DOHH2 (cell line): ENCODE measurements at regions not wholly inside any gene's neighbourhood (a gene's known extent, or its start where the extent isn't known, plus 50 kb on each side); places are given as distances from the start of the nearest gene placed in this dataset.

ENCODE experiments used
- H3F3A ChIP-seq: fragments of 200-600 bp; sonication (generic), shearing (Covaris generic); 2 replicates; pipeline ENCODE4 v1.6.0; 2016; ENCODE audit warnings: antibody characterized with exemption, mild to moderate bottlenecking; ENCODE audit not compliant: control insufficient read depth, insufficient read depth
- H3K27ac ChIP-seq: fragments of 200-600 bp; sonication (generic); 2 replicates; pipeline ENCODE4 v1.5.1; 2014; ENCODE audit warnings: low read depth, mild to moderate bottlenecking, low read length, moderate library complexity
- H3K27me3 ChIP-seq: fragments of 200-600 bp; sonication (generic); 2 replicates; pipeline ENCODE4 v1.6.1; 2014; ENCODE audit warnings: mild to moderate bottlenecking, low read length, mixed read lengths; ENCODE audit not compliant: control insufficient read depth
- H3K36me3 ChIP-seq: fragments of 200-600 bp; sonication (generic); 2 replicates; pipeline ENCODE4 v1.6.1; 2014; ENCODE audit warnings: mild to moderate bottlenecking, low read length, moderate library complexity, mixed read lengths; ENCODE audit not compliant: control insufficient read depth
- H3K4me1 ChIP-seq: fragments of 200-600 bp; sonication (generic); 2 replicates; pipeline ENCODE4 v1.6.1; 2014; ENCODE audit warnings: mild to moderate bottlenecking, low read length, mixed read lengths; ENCODE audit not compliant: control insufficient read depth
- H3K4me2 ChIP-seq: fragments of 200-600 bp; sonication (generic); 2 replicates; pipeline ENCODE4 v1.6.0; 2014; ENCODE audit warnings: mild to moderate bottlenecking, low read length, moderate library complexity
- H3K4me3 ChIP-seq: fragments of 200-600 bp; sonication (generic); 2 replicates; pipeline ENCODE4 v1.5.1; 2014; ENCODE audit warnings: mild to moderate bottlenecking, low read length, mixed read lengths
- H3K79me2 ChIP-seq: fragments of 200-600 bp; sonication (generic); 2 replicates; pipeline ENCODE4 v1.6.1; 2014; ENCODE audit warnings: mild to moderate bottlenecking, low read length, mixed read lengths; ENCODE audit not compliant: control insufficient read depth
- H3K9me2 ChIP-seq: fragments of 200-600 bp; sonication (generic); replicated peaks from 2 replicates; pipeline ENCODE4 v1.6.1; 2014; ENCODE audit warnings: mild to moderate bottlenecking, low read length, mixed read lengths; ENCODE audit not compliant: control insufficient read depth
- H3K9me3 ChIP-seq: fragments of 200-600 bp; sonication (generic); 2 replicates; pipeline ENCODE4 v1.6.1; 2014; ENCODE audit warnings: antibody characterized with exemption, low read length, mixed read lengths; ENCODE audit not compliant: control insufficient read depth, insufficient read depth
- H4K20me1 ChIP-seq: fragments of 200-600 bp; sonication (generic); 2 replicates; pipeline ENCODE4 v1.6.0; 2014; ENCODE audit warnings: low read depth, mild to moderate bottlenecking, antibody characterized with exemption, low read length, moderate library complexity; ENCODE audit not compliant: control insufficient read depth, insufficient read depth
- CTCF ChIP-seq: fragments of 200-600 bp; sonication (generic); IDR thresholded peaks from one replicate; pipeline ENCODE4 v1.5.1; 2014; ENCODE audit warnings: antibody characterized with exemption, mild to moderate bottlenecking, low read depth, low read length; ENCODE audit not compliant: poor library complexity, severe bottlenecking
- EZH2phosphoT487 ChIP-seq: fragments of 200-600 bp; sonication (generic); IDR thresholded peaks from 2 replicates; pipeline ENCODE4 v1.6.1; 2017; ENCODE audit warnings: borderline replicate concordance, mild to moderate bottlenecking, antibody characterized with exemption, low read length, moderate library complexity, mixed read lengths

GRCh38 chr4:111681751-111682150 is 463.5 kb upstream of the FAM241A start:
- Histone ChIP-seq H3K79me2 (no peaks in the 10 kb centered on the region), H3K4me2 (no peak overlapping the region), H3K4me1 (no peaks in the 10 kb centered on the region), H3K27me3 (no peaks in the 10 kb centered on the region), H3K4me3 (no peak overlapping the region), H3K9me2 (no peaks in the 10 kb centered on the region), H3K36me3 (no peaks in the 10 kb centered on the region), H3K27ac (no peak overlapping the region), H3F3A (no peaks in the 10 kb centered on the region), H4K20me1 (no peaks in the 10 kb centered on the region), H3K9me3 (no peaks in the 10 kb centered on the region)
- TF ChIP-seq EZH2phosphoT487, result no peak
- no peak for TF ChIP-seq CTCF

- no peak overlapping the region for H3K4me3 ChIP-seq
- H3K36me3 ChIP-seq, result no peaks in the 10 kb centered on the region
- no peaks in the 10 kb centered on the region for H3K79me2 ChIP-seq
- no peaks in the 10 kb centered on the region for H3F3A ChIP-seq
- H3K4me1 ChIP-seq, result no peaks in the 10 kb centered on the region
- no peak for TF ChIP-seq CTCF
- no peak for TF ChIP-seq EZH2phosphoT487
- H3K9me2 ChIP-seq, result no peaks in the 10 kb centered on the region
- H4K20me1 ChIP-seq, result no peaks in the 10 kb centered on the region
- H3K9me3 ChIP-seq, result no peaks in the 10 kb centered on the region
- H3K27ac ChIP-seq, result no peak overlapping the region
- H3K4me2 ChIP-seq, result no peak overlapping the region
- no peaks in the 10 kb centered on the region for H3K27me3 ChIP-seq
Observed at GRCh38 chr4:111685205-111685604, 460.0 kb upstream of the FAM241A start.

- TF ChIP-seq CTCF (no peak), EZH2phosphoT487 (no peak)
- Histone ChIP-seq H4K20me1 (no peaks in the 10 kb centered on the region), H3K4me3 (no peak overlapping the region), H3K36me3 (no peaks in the 10 kb centered on the region), H3K4me2 (no peak overlapping the region), H3K9me3 (no peaks in the 10 kb centered on the region), H3K4me1 (no peaks in the 10 kb centered on the region), H3K27ac (no peak overlapping the region), H3F3A (no peaks in the 10 kb centered on the region), H3K79me2 (no peaks in the 10 kb centered on the region), H3K27me3 (no peaks in the 10 kb centered on the region), H3K9me2 (no peaks in the 10 kb centered on the region)
Observed at GRCh38 chr4:111689214-111689613, 456.0 kb upstream of the FAM241A start.

- Histone ChIP-seq H3K4me2 (no peak overlapping the region), H3K9me3 (no peaks in the 10 kb centered on the region), H3K27me3 (no peaks in the 10 kb centered on the region), H3K4me1 (no peaks in the 10 kb centered on the region), H3K27ac (no peak overlapping the region), H3K4me3 (no peak overlapping the region), H3K9me2 (no peaks in the 10 kb centered on the region), H3K79me2 (no peaks in the 10 kb centered on the region), H3F3A (no peaks in the 10 kb centered on the region), H3K36me3 (no peaks in the 10 kb centered on the region), H4K20me1 (no peaks in the 10 kb centered on the region)
- TF ChIP-seq CTCF (no peak), EZH2phosphoT487 (no peak)
Observed at GRCh38 chr4:111689731-111690130, 455.5 kb upstream of the FAM241A start.
